ENCODE measurements at regions not wholly inside any gene's neighbourhood (a gene's known extent, or its start where the extent isn't known, plus 50 kb on each side); places are given as distances from the start of the nearest gene placed in this dataset.

- Histone ChIP-seq H3K9me3 (no peaks in the 10 kb centered on the region), H3K4me1 (no peaks in the 10 kb centered on the region), H3K36me3 (no peaks in the 10 kb centered on the region), H3K4me3 (no peak overlapping the region), H3K27me3 (no peaks in the 10 kb centered on the region), H3K27ac (no peak overlapping the region)
- TF ChIP-seq CTCF (IDR thresholded peaks at IDR 0.05) (no peak), POLR2AphosphoS5 (IDR thresholded peaks at IDR 0.05; ENCODE audit: insufficient read depth in 1 of 2, low read depth in 1 of 2) (no peak), POLR2A (IDR thresholded peaks at IDR 0.05) (no peak)
- intact Hi-C loops (cut with DNase I), result no loop called here
- no peak for DNase-seq (ENCODE audit: extremely low spot score in 2 of 2)
These were observed 58.5 kb upstream of the SPHKAP start for GRCh38 chr2:228239907-228240561.

- no peaks in the 10 kb centered on the region for H3K9me3 ChIP-seq
- no peak overlapping the region for H3K4me3 ChIP-seq
- H3K27me3 ChIP-seq, result no peaks in the 10 kb centered on the region
- DNase-seq (ENCODE audit: extremely low spot score in 2 of 2), result no peak
- intact Hi-C loops (cut with DNase I), result no loop called here
- no peak overlapping the region for H3K27ac ChIP-seq
- H3K36me3 ChIP-seq, result no peaks in the 10 kb centered on the region
- TF ChIP-seq POLR2AphosphoS5 (IDR thresholded peaks at IDR 0.05; ENCODE audit: insufficient read depth in 1 of 2, low read depth in 1 of 2), result no peak
- no peak for TF ChIP-seq CTCF (IDR thresholded peaks at IDR 0.05)
- TF ChIP-seq POLR2A (IDR thresholded peaks at IDR 0.05), result no peak
- H3K4me1 ChIP-seq, result no peaks in the 10 kb centered on the region
These were observed 57.9 kb upstream of the SPHKAP start for GRCh38 chr2:228239207-228239906.

Measured in vagina (tissue), 2 donors.